WTC11 (cell line): ENCODE measurements at regions not wholly inside any gene's neighbourhood (a gene's known extent, or its start where the extent isn't known, plus 50 kb on each side); places are given as distances from the start of the nearest gene placed in this dataset.

Experiments
- ATF2 ChIP-seq: sonication (generic); formaldehyde crosslinking; IDR thresholded peaks from 2 replicates; pipeline ENCODE4 v1.8.1; 2022; ENCODE audit warnings: low read depth, missing genetic modification reagents, borderline replicate concordance
- CREB1 ChIP-seq: sonication (generic); formaldehyde crosslinking; IDR thresholded peaks from 2 replicates; pipeline ENCODE4 v1.8.0; 2023; ENCODE audit warnings: mild to moderate bottlenecking, missing genetic modification reagents
- CTCF ChIP-seq: fragments of 200-600 bp; IDR thresholded peaks from 2 replicates; pipeline ENCODE4 v1.8.0; 2022; ENCODE audit warnings: antibody characterized with exemption
- E2F1 ChIP-seq: sonication (generic); formaldehyde crosslinking; IDR thresholded peaks from 2 replicates; pipeline ENCODE4 v1.8.0; 2022; ENCODE audit warnings: mild to moderate bottlenecking, missing genetic modification reagents
- FOXJ3 ChIP-seq: sonication (generic); formaldehyde crosslinking; IDR thresholded peaks from 2 replicates; pipeline ENCODE4 v1.9.0; 2021; ENCODE audit warnings: missing genetic modification reagents, mild to moderate bottlenecking, borderline replicate concordance
- FOXK1 ChIP-seq: sonication (generic); formaldehyde crosslinking; IDR thresholded peaks from 2 replicates; pipeline ENCODE4 v1.8.0; 2022; ENCODE audit warnings: mild to moderate bottlenecking, moderate library complexity, missing genetic modification reagents
- MLX ChIP-seq: sonication (generic); formaldehyde crosslinking; IDR thresholded peaks from 2 replicates; pipeline ENCODE4 v1.8.1; 2023; ENCODE audit warnings: mild to moderate bottlenecking, missing genetic modification reagents, moderate library complexity
- PRDM15 ChIP-seq: sonication (generic); formaldehyde crosslinking; IDR thresholded peaks from 2 replicates; pipeline ENCODE4 v1.8.0; 2022; ENCODE audit warnings: missing genetic modification reagents
- RORB ChIP-seq: fragments of 250-450 bp; sonication (Bioruptor Pico); IDR thresholded peaks from 2 replicates; pipeline ENCODE4 v1.9.0; 2021; ENCODE audit warnings: mild to moderate bottlenecking
- SMAD4 ChIP-seq: sonication (generic); formaldehyde crosslinking; IDR thresholded peaks from 2 replicates; pipeline ENCODE4 v1.8.0; 2022; ENCODE audit warnings: mild to moderate bottlenecking, missing genetic modification reagents
- USF2 ChIP-seq: sonication (generic); formaldehyde crosslinking; IDR thresholded peaks from 2 replicates; pipeline ENCODE4 v1.8.1; 2023; ENCODE audit warnings: mild to moderate bottlenecking, missing genetic modification reagents, moderate library complexity
- ZBTB43 ChIP-seq: sonication (generic); formaldehyde crosslinking; IDR thresholded peaks from 2 replicates; pipeline ENCODE4 v1.8.1; 2023; ENCODE audit warnings: mild to moderate bottlenecking, missing genetic modification reagents
- ZNF396 ChIP-seq: fragments of 250-450 bp; sonication (Bioruptor Pico); IDR thresholded peaks from 2 replicates; pipeline ENCODE4 v1.8.0; 2021; ENCODE audit warnings: mild to moderate bottlenecking, moderate library complexity, borderline replicate concordance

- TF ChIP-seq E2F1 = no peak
- TF ChIP-seq CTCF = no peak
- TF ChIP-seq FOXK1 = no peak
- no peak for TF ChIP-seq CREB1 (CRISPR knock-in tag)
- no peak for TF ChIP-seq ATF2 (CRISPR knock-in tag)
- no peak for TF ChIP-seq FOXJ3 (CRISPR knock-in tag)
- TF ChIP-seq ZNF396 (CRISPR knock-in tag) = no peak
- no peak for TF ChIP-seq MLX
- no peak for TF ChIP-seq SMAD4 (CRISPR knock-in tag)
- TF ChIP-seq RORB (CRISPR knock-in tag) = no peak
- TF ChIP-seq ZBTB43 (CRISPR knock-in tag) = no peak
- TF ChIP-seq USF2 (CRISPR knock-in tag) = no peak
- no peak for TF ChIP-seq PRDM15
Observed at GRCh38 chr15:53296603-53297002, 462.9 kb downstream of the WDR72 start.
